CD4-positive, alpha-beta T cell (primary cell): ENCODE measurements at regions not wholly inside any gene's neighbourhood (a gene's known extent, or its start where the extent isn't known, plus 50 kb on each side); places are given as distances from the start of the nearest gene placed in this dataset.

Experiments used
- ATAC-seq: fragments of 200-7000 bp; cut with Tn5 transposase; one replicate; pipeline ENCODE4 v1.10.0; 2022; ENCODE audit warnings: mild to moderate bottlenecking; ENCODE audit not compliant: poor library complexity
- CTCF ChIA-PET: fragments of 350-600 bp; sonication (Branson Sonifier 250); formaldehyde crosslinking; loops from one replicate; lab custom pipeline; 2021; ENCODE audit warnings: antibody characterized with exemption, inconsistent platforms; lab: Charles Lee
- POLR2A ChIA-PET: fragments of 350-600 bp; sonication (Branson Sonifier 250); formaldehyde crosslinking; loops from one replicate; lab custom pipeline; 2021; ENCODE audit warnings: antibody characterized with exemption, inconsistent platforms; lab: Charles Lee
- DNase-seq, 14 experiments: peaks; one replicate each; pipeline ENCODE4 v3.0.0-alpha.2; 2013 to 2020; ENCODE audit warnings: mixed read lengths in 2 of 14
- H3K27ac ChIP-seq, 2 donors: one replicate each; pipeline versions ENCODE4 v1.5.1 to v1.7.0; 2013; ENCODE audit warnings: low read length in 2 of 2, low read depth in 1 of 2, mild to moderate bottlenecking in 1 of 2
- H3K27me3 ChIP-seq, 2 experiments: 1 replicate in 1 of 2; 2 replicates in 1 of 2; pipeline versions ENCODE4 v1.6.1 to v1.7.0; 2013; ENCODE audit warnings: low read length in 2 of 2, control low read depth in 1 of 2, mild to moderate bottlenecking in 1 of 2, moderate library complexity in 1 of 2; ENCODE audit not compliant: insufficient read depth in 2 of 2, control insufficient read depth in 1 of 2
- H3K36me3 ChIP-seq: one replicate; pipeline ENCODE4 v1.6.1; 2013; ENCODE audit warnings: low read length, control low read depth; ENCODE audit not compliant: insufficient read depth
- H3K4me1 ChIP-seq: one replicate; pipeline ENCODE4 v1.6.1; 2013; ENCODE audit warnings: low read length, control low read depth; ENCODE audit not compliant: insufficient read depth
- H3K4me3 ChIP-seq: one replicate; pipeline ENCODE4 v1.5.1; 2013; ENCODE audit warnings: mild to moderate bottlenecking, low read length, moderate library complexity
- H3K9me3 ChIP-seq, 2 experiments: 1 replicate in 1 of 2; 2 replicates in 1 of 2; pipeline versions ENCODE4 v1.6.1 to v1.7.0; 2013; ENCODE audit warnings: low read length in 2 of 2, mild to moderate bottlenecking in 2 of 2, control low read depth in 1 of 2, moderate library complexity in 1 of 2; ENCODE audit not compliant: control insufficient read depth in 1 of 2, insufficient read depth in 1 of 2
- H3K27ac Mint-ChIP-seq: one replicate; pipeline ENCODE4 v1.8.0; 2020; ENCODE audit warnings: mixed read lengths
- H3K27me3 Mint-ChIP-seq: one replicate; pipeline ENCODE4 v1.8.0; 2021; ENCODE audit warnings: mixed read lengths
- H3K36me3 Mint-ChIP-seq: one replicate; pipeline ENCODE4 v1.8.0; 2021; ENCODE audit warnings: low read depth, mixed read lengths
- H3K4me1 Mint-ChIP-seq: one replicate; pipeline ENCODE4 v1.8.0; 2021; ENCODE audit warnings: low read depth, mixed read lengths
- H3K4me3 Mint-ChIP-seq: one replicate; pipeline ENCODE4 v1.8.0; 2020; ENCODE audit warnings: mild to moderate bottlenecking, mixed read lengths
- H3K9me3 Mint-ChIP-seq: one replicate; pipeline ENCODE4 v1.8.0; 2020; ENCODE audit warnings: mixed read lengths
- intact Hi-C, 2 experiments: fragments of 100-400 bp; cut with DNase I in 1 of 2; cut with micrococcal nuclease in 1 of 2; formaldehyde crosslinking; loops; one replicate each; pipeline versions ENCODE4 v1.15.1 to v1.9.0; 2023 to 2025; cut with DNase I, micrococcal nuclease
- TF ChIP-seq, protein P1 (sequence below): fragments of 200-600 bp; IDR thresholded peaks from one replicate; pipeline ENCODE4 v1.8.0; 2022; ENCODE audit warnings: antibody characterized with exemption, mild to moderate bottlenecking

DNA sequence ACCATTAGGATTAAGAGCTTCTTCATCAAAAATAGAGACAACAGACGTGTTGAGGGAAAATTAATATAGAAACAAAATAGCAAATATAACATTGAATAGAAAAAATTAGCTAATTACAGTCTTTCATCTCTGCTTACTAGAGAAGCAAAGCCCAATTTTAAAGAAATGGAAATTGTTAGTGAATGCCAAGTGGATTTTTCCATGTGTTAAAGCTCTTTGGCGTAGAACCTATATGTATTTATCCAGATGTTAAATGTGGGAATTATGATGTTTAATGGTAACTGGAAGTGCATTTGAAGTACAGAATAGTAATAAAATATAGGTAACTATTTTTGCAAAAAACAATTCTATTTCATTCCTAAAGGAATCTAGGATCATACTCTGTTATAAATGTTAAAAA is 212.0 kb upstream of the COL3A1 start:
- no peak overlapping the region for H3K4me3 ChIP-seq
- POLR2A ChIA-PET: no interaction called here
- intact Hi-C loops: no loop called here
- CTCF ChIA-PET: no interaction called here
- ATAC-seq (no peak), DNase-seq (no peak)
- Mint-ChIP-seq H3K4me1 (no peaks in the 10 kb centered on the region), H3K9me3 (peaks cover 7% of the 10 kb centered on the region), H3K36me3 (no peaks in the 10 kb centered on the region), H3K4me3 (no peak overlapping the region), H3K27me3 (no peaks in the 10 kb centered on the region), H3K27ac (no peak overlapping the region)
- TF ChIP-seq, protein P1, sequence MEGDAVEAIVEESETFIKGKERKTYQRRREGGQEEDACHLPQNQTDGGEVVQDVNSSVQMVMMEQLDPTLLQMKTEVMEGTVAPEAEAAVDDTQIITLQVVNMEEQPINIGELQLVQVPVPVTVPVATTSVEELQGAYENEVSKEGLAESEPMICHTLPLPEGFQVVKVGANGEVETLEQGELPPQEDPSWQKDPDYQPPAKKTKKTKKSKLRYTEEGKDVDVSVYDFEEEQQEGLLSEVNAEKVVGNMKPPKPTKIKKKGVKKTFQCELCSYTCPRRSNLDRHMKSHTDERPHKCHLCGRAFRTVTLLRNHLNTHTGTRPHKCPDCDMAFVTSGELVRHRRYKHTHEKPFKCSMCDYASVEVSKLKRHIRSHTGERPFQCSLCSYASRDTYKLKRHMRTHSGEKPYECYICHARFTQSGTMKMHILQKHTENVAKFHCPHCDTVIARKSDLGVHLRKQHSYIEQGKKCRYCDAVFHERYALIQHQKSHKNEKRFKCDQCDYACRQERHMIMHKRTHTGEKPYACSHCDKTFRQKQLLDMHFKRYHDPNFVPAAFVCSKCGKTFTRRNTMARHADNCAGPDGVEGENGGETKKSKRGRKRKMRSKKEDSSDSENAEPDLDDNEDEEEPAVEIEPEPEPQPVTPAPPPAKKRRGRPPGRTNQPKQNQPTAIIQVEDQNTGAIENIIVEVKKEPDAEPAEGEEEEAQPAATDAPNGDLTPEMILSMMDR: no peak
- no peaks in the 10 kb centered on the region for H3K4me1 ChIP-seq
- H3K9me3 ChIP-seq: no peaks in the 10 kb centered on the region
- H3K27ac ChIP-seq: no peak overlapping the region
- no peaks in the 10 kb centered on the region for H3K27me3 ChIP-seq
- no peaks in the 10 kb centered on the region for H3K36me3 ChIP-seq

DNA sequence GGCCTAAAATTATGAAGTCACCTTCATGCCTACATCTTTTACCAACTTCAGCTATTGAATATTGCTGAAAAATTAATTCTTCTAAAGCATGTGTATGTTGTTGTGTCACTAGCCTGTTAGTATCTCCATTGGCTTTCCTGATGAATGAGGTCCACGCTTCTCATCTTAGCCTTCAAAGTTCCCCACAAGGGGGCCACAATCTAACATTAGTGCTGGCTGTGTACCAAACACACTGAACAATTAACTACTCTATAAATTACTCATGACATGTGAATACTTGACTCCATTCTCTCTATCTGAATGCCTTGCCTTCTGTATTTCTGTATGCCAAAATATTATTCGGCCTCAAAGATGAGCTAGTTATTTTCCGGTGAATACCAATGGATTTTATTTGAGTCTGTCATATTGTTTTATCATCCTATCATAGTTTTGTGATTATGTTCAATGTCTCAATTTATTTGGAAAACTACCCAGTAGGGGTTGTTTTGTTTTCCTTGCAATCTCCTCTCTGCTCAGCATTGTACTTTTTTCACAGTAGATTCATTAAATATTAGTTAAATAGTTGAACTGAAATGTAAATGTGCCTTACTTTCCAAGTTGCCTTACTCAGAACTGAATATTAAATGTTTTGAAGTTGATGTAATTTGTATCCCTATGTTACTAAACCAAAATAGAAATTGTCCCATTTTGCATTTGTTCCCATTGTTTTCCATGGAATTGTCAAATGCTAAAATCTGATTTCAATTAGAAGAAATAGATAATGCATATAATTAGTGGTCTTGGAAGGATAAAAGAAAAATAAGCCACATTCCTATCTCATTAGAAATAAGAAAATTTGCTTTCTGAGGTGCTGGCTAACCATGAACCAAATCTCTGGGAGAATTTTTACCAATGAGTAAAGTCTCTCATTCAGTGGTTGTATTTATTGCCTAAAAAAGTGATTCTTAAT is 208.4 kb upstream of the COL3A1 start:
- Mint-ChIP-seq H3K4me1 (no peaks in the 10 kb centered on the region), H3K4me3 (no peak overlapping the region), H3K27ac (no peak overlapping the region), H3K36me3 (no peaks in the 10 kb centered on the region), H3K27me3 (no peaks in the 10 kb centered on the region), H3K9me3 (no peaks in the 10 kb centered on the region)
- H3K4me1 ChIP-seq: no peaks in the 10 kb centered on the region
- ChIA-PET POLR2A (no interaction called here), CTCF (no interaction called here)
- intact Hi-C loops: no loop called here
- DNase-seq: no peak
- H3K9me3 ChIP-seq: no peaks in the 10 kb centered on the region
- H3K4me3 ChIP-seq: no peak overlapping the region
- H3K27me3 ChIP-seq: no peaks in the 10 kb centered on the region
- no peak for ATAC-seq
- H3K36me3 ChIP-seq: no peaks in the 10 kb centered on the region
- no peak overlapping the region for H3K27ac ChIP-seq
- TF ChIP-seq, protein P1: no peak

DNA sequence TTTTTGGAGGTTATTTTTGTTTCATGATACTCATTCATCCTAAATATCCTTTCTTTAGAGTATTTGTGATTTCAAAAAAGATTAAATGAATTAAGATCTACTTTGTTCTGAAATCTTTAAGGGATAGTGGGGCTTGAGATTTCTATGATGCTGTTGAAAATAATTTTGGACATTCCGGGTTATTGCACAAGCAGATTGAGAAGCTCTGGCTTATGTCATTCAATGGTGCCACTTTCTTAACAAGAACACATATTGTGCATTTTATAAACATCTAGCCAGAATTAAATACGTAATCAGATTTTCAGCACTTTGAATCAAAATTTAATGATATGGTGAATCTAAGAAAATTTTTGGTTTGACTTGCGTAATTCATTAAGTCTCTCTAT is 207.7 kb upstream of the COL3A1 start:
- H3K4me1 ChIP-seq: no peaks in the 10 kb centered on the region
- no peak overlapping the region for H3K27ac ChIP-seq
- no peak overlapping the region for H3K4me3 Mint-ChIP-seq
- no peaks in the 10 kb centered on the region for H3K27me3 ChIP-seq
- intact Hi-C loops: no loop called here
- DNase-seq (no peak), ATAC-seq (no peak)
- H3K27me3 Mint-ChIP-seq: no peaks in the 10 kb centered on the region
- H3K9me3 Mint-ChIP-seq: no peaks in the 10 kb centered on the region
- H3K4me3 ChIP-seq: no peak overlapping the region
- no peak overlapping the region for H3K27ac Mint-ChIP-seq
- no peaks in the 10 kb centered on the region for H3K36me3 ChIP-seq
- CTCF ChIA-PET: no interaction called here
- no peaks in the 10 kb centered on the region for H3K36me3 Mint-ChIP-seq
- TF ChIP-seq, protein P1: no peak
- H3K4me1 Mint-ChIP-seq: no peaks in the 10 kb centered on the region
- POLR2A ChIA-PET: no interaction called here
- H3K9me3 ChIP-seq: no peaks in the 10 kb centered on the region
